ENCODE measurements at regions not wholly inside any gene's neighbourhood (a gene's known extent, or its start where the extent isn't known, plus 50 kb on each side); places are given as distances from the start of the nearest gene placed in this dataset.

DNA sequence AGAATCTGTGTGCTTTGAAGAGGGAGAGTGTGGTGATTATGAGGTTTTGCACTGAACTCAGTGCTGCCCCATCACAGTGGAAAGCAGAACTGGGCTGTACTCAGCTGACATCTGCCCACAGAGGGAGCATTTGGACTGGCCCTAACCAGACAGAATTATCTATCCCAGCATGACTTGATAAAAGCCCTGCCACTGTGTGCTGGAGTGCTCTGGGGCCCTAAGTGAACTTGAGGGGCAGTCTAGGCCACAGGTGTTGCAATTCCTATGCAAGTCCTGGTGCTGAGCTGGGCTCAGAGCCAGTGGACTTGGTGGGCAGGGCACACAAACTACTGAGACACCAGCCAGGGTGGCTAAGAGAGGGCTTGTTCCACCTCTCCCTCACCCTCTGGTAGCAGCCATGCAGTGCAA, 269.2 kb upstream of the CTNNB1 start:
- Histone ChIP-seq H3K9ac (ENCODE audit: low read length) (no peak overlapping the region), H3K27ac (ENCODE audit: low read depth, low read length) (no peak overlapping the region), H2AFZ (ENCODE audit: low read depth, low read length) (no peak overlapping the region), H4K20me1 (ENCODE audit: insufficient read depth, low read length) (no peaks in the 10 kb centered on the region), H3K4me3 (ENCODE audit: insufficient read depth, low read depth, low read length) (no peak overlapping the region), H3K27me3 (ENCODE audit: insufficient read depth, low read length) (peaks cover 3% of the 10 kb centered on the region), H3K4me1 (ENCODE audit: insufficient read depth, low read length) (no peaks in the 10 kb centered on the region), H3K9me3 (ENCODE audit: insufficient read depth, low read depth, low read length) (no peaks in the 10 kb centered on the region), H3K4me2 (ENCODE audit: low read length) (no peak overlapping the region), H3K36me3 (ENCODE audit: insufficient read depth, low read length) (no peaks in the 10 kb centered on the region), H3K79me2 (ENCODE audit: insufficient read depth, low read length) (no peaks in the 10 kb centered on the region)
- H3K9me3 Mint-ChIP-seq (ENCODE audit: unreplicated experiment), result peaks cover 4% of the 10 kb centered on the region
- FAIRE-seq, result no peak
- no peaks in the 10 kb centered on the region for H3K36me3 Mint-ChIP-seq (ENCODE audit: low read depth, unreplicated experiment)
- no peak overlapping the region for H3K27ac Mint-ChIP-seq (ENCODE audit: unreplicated experiment)
- peaks cover 3% of the 10 kb centered on the region for H3K4me1 Mint-ChIP-seq (ENCODE audit: low read depth, unreplicated experiment)
- H3K4me3 Mint-ChIP-seq (ENCODE audit: unreplicated experiment), result no peak overlapping the region
- no peak for DNase-seq (ENCODE audit: low read depth)
- peaks cover 3% of the 10 kb centered on the region for H3K27me3 Mint-ChIP-seq (ENCODE audit: low read depth, unreplicated experiment)
- TF ChIP-seq, protein P1, sequence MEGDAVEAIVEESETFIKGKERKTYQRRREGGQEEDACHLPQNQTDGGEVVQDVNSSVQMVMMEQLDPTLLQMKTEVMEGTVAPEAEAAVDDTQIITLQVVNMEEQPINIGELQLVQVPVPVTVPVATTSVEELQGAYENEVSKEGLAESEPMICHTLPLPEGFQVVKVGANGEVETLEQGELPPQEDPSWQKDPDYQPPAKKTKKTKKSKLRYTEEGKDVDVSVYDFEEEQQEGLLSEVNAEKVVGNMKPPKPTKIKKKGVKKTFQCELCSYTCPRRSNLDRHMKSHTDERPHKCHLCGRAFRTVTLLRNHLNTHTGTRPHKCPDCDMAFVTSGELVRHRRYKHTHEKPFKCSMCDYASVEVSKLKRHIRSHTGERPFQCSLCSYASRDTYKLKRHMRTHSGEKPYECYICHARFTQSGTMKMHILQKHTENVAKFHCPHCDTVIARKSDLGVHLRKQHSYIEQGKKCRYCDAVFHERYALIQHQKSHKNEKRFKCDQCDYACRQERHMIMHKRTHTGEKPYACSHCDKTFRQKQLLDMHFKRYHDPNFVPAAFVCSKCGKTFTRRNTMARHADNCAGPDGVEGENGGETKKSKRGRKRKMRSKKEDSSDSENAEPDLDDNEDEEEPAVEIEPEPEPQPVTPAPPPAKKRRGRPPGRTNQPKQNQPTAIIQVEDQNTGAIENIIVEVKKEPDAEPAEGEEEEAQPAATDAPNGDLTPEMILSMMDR (IDR thresholded peaks at IDR 0.05; ENCODE audit: insufficient read depth, low read depth, low read length), result no peak
- no peak for TF ChIP-seq EZH2 (IDR thresholded peaks at IDR 0.05; ENCODE audit: insufficient read depth, low read length)

DNA sequence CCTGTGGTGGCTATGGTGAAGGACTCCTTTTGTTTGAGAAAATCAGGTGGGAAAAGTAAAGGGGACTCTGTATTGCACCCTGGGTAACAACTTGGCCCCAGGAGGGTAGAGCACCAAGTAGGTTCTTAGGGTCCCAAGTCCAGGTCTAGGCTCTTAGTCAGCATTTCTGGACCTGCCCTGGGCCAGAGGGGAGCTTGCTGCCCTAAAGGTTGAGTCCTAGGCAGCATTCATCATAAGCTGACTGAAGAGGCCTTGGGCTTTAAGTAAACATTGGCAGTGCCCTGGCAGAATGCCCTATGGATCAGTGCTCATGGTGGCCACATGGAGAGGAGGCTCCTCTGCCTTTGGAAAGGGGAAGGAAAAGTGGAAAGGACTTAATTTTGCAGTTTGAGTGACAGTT, 268.5 kb upstream of the CTNNB1 start:
- H3K9me3 Mint-ChIP-seq (ENCODE audit: unreplicated experiment), result peaks cover 4% of the 10 kb centered on the region
- TF ChIP-seq, protein P1 (IDR thresholded peaks at IDR 0.05; ENCODE audit: insufficient read depth, low read depth, low read length), result no peak
- TF ChIP-seq EZH2 (IDR thresholded peaks at IDR 0.05; ENCODE audit: insufficient read depth, low read length), result no peak
- Histone ChIP-seq H3K9ac (ENCODE audit: low read length) (no peak overlapping the region), H3K36me3 (ENCODE audit: insufficient read depth, low read length) (no peaks in the 10 kb centered on the region), H3K4me1 (ENCODE audit: insufficient read depth, low read length) (no peaks in the 10 kb centered on the region), H3K27me3 (ENCODE audit: insufficient read depth, low read length) (peaks cover 3% of the 10 kb centered on the region), H4K20me1 (ENCODE audit: insufficient read depth, low read length) (no peaks in the 10 kb centered on the region), H3K9me3 (ENCODE audit: insufficient read depth, low read depth, low read length) (no peaks in the 10 kb centered on the region), H3K27ac (ENCODE audit: low read depth, low read length) (no peak overlapping the region), H3K79me2 (ENCODE audit: insufficient read depth, low read length) (no peaks in the 10 kb centered on the region), H2AFZ (ENCODE audit: low read depth, low read length) (no peak overlapping the region), H3K4me3 (ENCODE audit: insufficient read depth, low read depth, low read length) (no peak overlapping the region), H3K4me2 (ENCODE audit: low read length) (no peak overlapping the region)
- DNase-seq (ENCODE audit: low read depth), result no peak
- no peaks in the 10 kb centered on the region for H3K4me1 Mint-ChIP-seq (ENCODE audit: low read depth, unreplicated experiment)
- H3K4me3 Mint-ChIP-seq (ENCODE audit: unreplicated experiment), result no peak overlapping the region
- H3K36me3 Mint-ChIP-seq (ENCODE audit: low read depth, unreplicated experiment), result no peaks in the 10 kb centered on the region
- no peak overlapping the region for H3K27ac Mint-ChIP-seq (ENCODE audit: unreplicated experiment)
- FAIRE-seq, result no peak
- H3K27me3 Mint-ChIP-seq (ENCODE audit: low read depth, unreplicated experiment), result peaks cover 3% of the 10 kb centered on the region

DNA sequence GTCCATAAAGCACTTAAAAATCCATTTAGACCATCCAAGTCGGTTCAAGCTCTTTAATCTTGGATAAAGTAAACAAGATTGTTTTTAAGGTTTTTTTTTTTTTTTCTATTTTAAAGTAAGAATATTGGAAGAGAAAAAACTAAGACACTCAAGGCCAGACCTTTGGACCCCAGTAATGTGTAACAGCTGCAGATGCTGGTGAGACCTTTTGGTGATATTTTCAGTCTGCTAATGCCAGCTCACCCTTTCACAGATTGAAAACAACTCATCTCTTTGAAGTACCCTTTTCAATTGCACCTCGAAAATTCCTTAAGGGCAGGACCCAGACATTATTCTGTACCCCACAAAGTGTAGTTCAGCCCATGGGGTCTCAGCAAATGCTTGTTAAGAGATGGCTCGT, 260.7 kb upstream of the CTNNB1 start:
- Histone ChIP-seq H3K79me2 (ENCODE audit: insufficient read depth, low read length) (no peaks in the 10 kb centered on the region), H4K20me1 (ENCODE audit: insufficient read depth, low read length) (no peaks in the 10 kb centered on the region), H3K4me3 (ENCODE audit: insufficient read depth, low read depth, low read length) (no peak overlapping the region), H3K9me3 (ENCODE audit: insufficient read depth, low read depth, low read length) (no peaks in the 10 kb centered on the region), H3K27me3 (ENCODE audit: insufficient read depth, low read length) (no peaks in the 10 kb centered on the region), H3K4me2 (ENCODE audit: low read length) (no peak overlapping the region), H3K4me1 (ENCODE audit: insufficient read depth, low read length) (no peaks in the 10 kb centered on the region), H3K9ac (ENCODE audit: low read length) (no peak overlapping the region), H3K36me3 (ENCODE audit: insufficient read depth, low read length) (no peaks in the 10 kb centered on the region), H3K27ac (ENCODE audit: low read depth, low read length) (no peak overlapping the region), H2AFZ (ENCODE audit: low read depth, low read length) (no peak overlapping the region)
- Mint-ChIP-seq H3K4me1 (ENCODE audit: low read depth, unreplicated experiment) (peaks cover 23% of the 10 kb centered on the region), H3K36me3 (ENCODE audit: low read depth, unreplicated experiment) (no peaks in the 10 kb centered on the region), H3K27ac (ENCODE audit: unreplicated experiment) (no peak overlapping the region), H3K4me3 (ENCODE audit: unreplicated experiment) (no peak overlapping the region), H3K27me3 (ENCODE audit: low read depth, unreplicated experiment) (no peaks in the 10 kb centered on the region), H3K9me3 (ENCODE audit: unreplicated experiment) (peaks cover 3% of the 10 kb centered on the region)
- TF ChIP-seq, protein P1 (IDR thresholded peaks at IDR 0.05; ENCODE audit: insufficient read depth, low read depth, low read length), result no peak
- TF ChIP-seq EZH2 (IDR thresholded peaks at IDR 0.05; ENCODE audit: insufficient read depth, low read length), result no peak
- DNase-seq (ENCODE audit: low read depth) (no peak), FAIRE-seq (no peak)
